ENCODE measurements at regions not wholly inside any gene's neighbourhood (a gene's known extent, or its start where the extent isn't known, plus 50 kb on each side); places are given as distances from the start of the nearest gene placed in this dataset.

GRCh38 chr1:239601108-239601507 lies 214.7 kb downstream of the CHRM3 start:
- no peaks in the 10 kb centered on the region for H3K9me3 ChIP-seq
- no peak for TF ChIP-seq POLR2AphosphoS5 (IDR thresholded peaks at IDR 0.05)
- TF ChIP-seq CTCF (IDR thresholded peaks at IDR 0.05), result no peak
- TF ChIP-seq POLR2A (IDR thresholded peaks at IDR 0.05), result no peak
- TF ChIP-seq EP300 (IDR thresholded peaks at IDR 0.05), result no peak
- no peaks in the 10 kb centered on the region for H3K36me3 ChIP-seq

GRCh38 chr1:239603530-239603929 lies 217.2 kb downstream of the CHRM3 start:
- WGBS, result 89% methylated on average over 3 of the region's 3 CpGs
- Histone ChIP-seq H3K27me3 (no peaks in the 10 kb centered on the region), H3K4me1 (no peaks in the 10 kb centered on the region), H3K36me3 (no peaks in the 10 kb centered on the region), H3K4me3 (no peak overlapping the region), H3K27ac (no peak overlapping the region), H3K9me3 (no peaks in the 10 kb centered on the region)
- DNase-seq (ENCODE audit: low spot score in 2 of 2), result no peak
- no peak for TF ChIP-seq CTCF (IDR thresholded peaks at IDR 0.05)
- TF ChIP-seq EP300 (IDR thresholded peaks at IDR 0.05), result no peak
- no peak for TF ChIP-seq POLR2AphosphoS5 (IDR thresholded peaks at IDR 0.05)
- no peak for TF ChIP-seq POLR2A (IDR thresholded peaks at IDR 0.05)

More at GRCh38 chr1:239601108-239601507, 214.7 kb downstream of the CHRM3 start:
- H3K4me1 ChIP-seq, result no peaks in the 10 kb centered on the region
- no peak for DNase-seq (ENCODE audit: low spot score in 2 of 2)
- H3K27me3 ChIP-seq, result no peaks in the 10 kb centered on the region
- no peak overlapping the region for H3K27ac ChIP-seq
- no peak overlapping the region for H3K4me3 ChIP-seq

- no peak overlapping the region for H3K4me3 ChIP-seq
- no peaks in the 10 kb centered on the region for H3K4me1 ChIP-seq
- TF ChIP-seq EP300 (IDR thresholded peaks at IDR 0.05) (no peak), CTCF (IDR thresholded peaks at IDR 0.05) (no peak), POLR2AphosphoS5 (IDR thresholded peaks at IDR 0.05) (no peak)
- no peak overlapping the region for H3K27ac ChIP-seq
- H3K27me3 ChIP-seq, result no peaks in the 10 kb centered on the region
- no peaks in the 10 kb centered on the region for H3K36me3 ChIP-seq
- 55% methylated on average over 2 of the region's 2 CpGs for WGBS
- H3K9me3 ChIP-seq, result no peaks in the 10 kb centered on the region
- DNase-seq (ENCODE audit: low spot score in 2 of 2), result no peak
Measured at GRCh38 chr1:239606850-239607400, 220.6 kb downstream of the CHRM3 start.

GRCh38 chr1:239608469-239608868 lies 222.1 kb downstream of the CHRM3 start:
- TF ChIP-seq CTCF (IDR thresholded peaks at IDR 0.05) (no peak), POLR2A (IDR thresholded peaks at IDR 0.05) (no peak), POLR2AphosphoS5 (IDR thresholded peaks at IDR 0.05) (no peak), EP300 (IDR thresholded peaks at IDR 0.05) (no peak)

GRCh38 chr1:239612379-239612778 lies 226.0 kb downstream of the CHRM3 start:
- 43% methylated on average over 1 of the region's 1 CpG for WGBS
- no peaks in the 10 kb centered on the region for H3K27me3 ChIP-seq
- no peaks in the 10 kb centered on the region for H3K36me3 ChIP-seq
- no peaks in the 10 kb centered on the region for H3K9me3 ChIP-seq
- H3K27ac ChIP-seq, result no peak overlapping the region
- no peak for TF ChIP-seq POLR2AphosphoS5 (IDR thresholded peaks at IDR 0.05)
- DNase-seq (ENCODE audit: low spot score in 2 of 2), result no peak
- no peak overlapping the region for H3K4me3 ChIP-seq
- no peaks in the 10 kb centered on the region for H3K4me1 ChIP-seq

More at GRCh38 chr1:239608469-239608868, 222.1 kb downstream of the CHRM3 start:
- H3K4me3 ChIP-seq, result no peak overlapping the region
- DNase-seq (ENCODE audit: low spot score in 2 of 2), result no peak
- H3K36me3 ChIP-seq, result no peaks in the 10 kb centered on the region
- no peaks in the 10 kb centered on the region for H3K4me1 ChIP-seq
- no peaks in the 10 kb centered on the region for H3K9me3 ChIP-seq
- WGBS, result 76% methylated on average over 6 of the region's 6 CpGs
- H3K27me3 ChIP-seq, result no peaks in the 10 kb centered on the region
- no peak overlapping the region for H3K27ac ChIP-seq

GRCh38 chr1:239616673-239617072 lies 230.3 kb downstream of the CHRM3 start:
- H3K4me1 ChIP-seq, result no peaks in the 10 kb centered on the region
- 46% methylated on average over 1 of the region's 1 CpG for WGBS
- H3K9me3 ChIP-seq, result no peaks in the 10 kb centered on the region
- H3K4me3 ChIP-seq, result no peak overlapping the region
- H3K27ac ChIP-seq, result no peak overlapping the region
- H3K36me3 ChIP-seq, result no peaks in the 10 kb centered on the region
- H3K27me3 ChIP-seq, result no peaks in the 10 kb centered on the region
- no peak for DNase-seq (ENCODE audit: low spot score in 2 of 2)
- TF ChIP-seq CTCF (IDR thresholded peaks at IDR 0.05) (no peak), POLR2A (IDR thresholded peaks at IDR 0.05) (no peak), POLR2AphosphoS5 (IDR thresholded peaks at IDR 0.05) (no peak), EP300 (IDR thresholded peaks at IDR 0.05) (no peak)

Data from suprapubic skin (tissue), 4 donors.